ENCODE measurements at regions not wholly inside any gene's neighbourhood (a gene's known extent, or its start where the extent isn't known, plus 50 kb on each side); places are given as distances from the start of the nearest gene placed in this dataset.

DNA sequence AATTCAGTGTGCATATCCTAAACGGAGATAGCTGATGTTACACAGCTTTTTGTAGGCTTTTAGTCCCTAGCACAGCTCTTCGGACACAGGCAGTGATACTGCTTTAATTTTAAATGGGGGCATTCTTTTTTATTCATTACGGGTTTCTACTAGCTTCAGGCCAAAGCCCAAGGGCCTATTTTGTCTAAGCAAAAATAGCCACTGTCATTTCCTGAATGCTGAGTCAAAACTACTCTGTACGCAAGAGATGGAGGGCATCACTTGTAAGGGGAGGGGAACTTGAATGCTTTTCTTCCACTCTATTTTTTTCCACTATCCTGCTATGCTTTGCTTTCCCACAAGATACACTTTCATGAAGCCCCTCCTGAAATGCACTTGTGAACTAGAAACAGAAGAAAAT, 360.7 kb downstream of the PMP22 start:
- no peak for TF ChIP-seq SRF (IDR thresholded peaks at IDR 0.05; ENCODE audit: low read depth)
- TF ChIP-seq EZH2 (IDR thresholded peaks at IDR 0.05) = no peak
